Ovary (tissue), 3 donors: ENCODE measurements at regions not wholly inside any gene's neighbourhood (a gene's known extent, or its start where the extent isn't known, plus 50 kb on each side); places are given as distances from the start of the nearest gene placed in this dataset.

Source experiments
- CTCF ChIP-seq, 3 donors: fragments of 450-650 bp in 2 of 3; fragments of 200-600 bp in 1 of 3; IDR thresholded peaks; one replicate each; pipeline versions ENCODE4 v1.5.1 to v1.8.0; 2016 to 2022; ENCODE audit warnings: antibody characterized with exemption in 3 of 3, mild to moderate bottlenecking in 1 of 3
- POLR2A ChIP-seq: fragments of 450-650 bp; IDR thresholded peaks from one replicate; pipeline ENCODE4 v1.6.1; 2017; ENCODE audit warnings: antibody characterized with exemption, mild to moderate bottlenecking, moderate library complexity
- donor health status: DM: no; HTN: no; CAD: no.

- TF ChIP-seq CTCF (IDR thresholded peaks at IDR 0.05) (no peak), POLR2A (no peak)
Measured at GRCh38 chr12:92469837-92470236, 233.0 kb upstream of the PLEKHG7 start.
